Endothelial cell of umbilical vein (primary cell): ENCODE measurements at regions not wholly inside any gene's neighbourhood (a gene's known extent, or its start where the extent isn't known, plus 50 kb on each side); places are given as distances from the start of the nearest gene placed in this dataset.

Source experiments
- BruUV-seq: library from RNA; stranded (reverse); fragments of 400-500 nt; replicated peaks from 2 replicates; lab custom pipeline; 2021; lab: Mats Ljungman, UMichigan
- CTCF ChIA-PET: fragments of 300-600, 350-600 bp; sonication (Branson Sonifier 250); formaldehyde crosslinking; loops from one replicate; lab custom pipeline; 2021; ENCODE audit warnings: antibody characterized with exemption, inconsistent platforms; lab: Charles Lee
- POLR2A ChIA-PET: fragments of 300-600, 350-600 bp; sonication (Branson Sonifier 250); formaldehyde crosslinking; loops from one replicate; lab custom pipeline; 2021; ENCODE audit warnings: antibody characterized with exemption, inconsistent platforms; lab: Charles Lee
- DNase-seq: peaks from one replicate; pipeline ENCODE4 v3.0.0-alpha.2; 2011; ENCODE audit warnings: low read depth, low spot score
- FAIRE-seq: peaks from 2 replicates; lab custom pipeline; 2011; peaks lifted over from hg19 to GRCh38; lab: Jason Lieb, UNC
- H2AFZ ChIP-seq: 2 replicates; pipeline ENCODE4 v1.6.0; 2012; ENCODE audit warnings: low read depth, low read length, control low read depth, inconsistent platforms
- H3K27ac ChIP-seq: 2 replicates; pipeline ENCODE4 v1.5.1; 2011; ENCODE audit warnings: low read depth, mild to moderate bottlenecking, control low read depth, low read length, moderate library complexity; ENCODE audit not compliant: insufficient read depth
- H3K27me3 ChIP-seq, 2 experiments: 2 replicates each; pipeline versions ENCODE4 v1.6.0 to v1.6.1; 2011; ENCODE audit warnings: low read length in 2 of 2, mixed read lengths in 1 of 2; ENCODE audit not compliant: control insufficient read depth in 2 of 2, insufficient read depth in 2 of 2
- H3K36me3 ChIP-seq, 2 experiments: 2 replicates in 1 of 2; 3 replicates in 1 of 2; pipeline ENCODE4 v1.5.1; 2011; ENCODE audit warnings: low read length in 2 of 2, mild to moderate bottlenecking in 1 of 2, moderate library complexity in 1 of 2; ENCODE audit not compliant: control insufficient read depth in 2 of 2, insufficient read depth in 2 of 2; ENCODE audit errors: extremely low read depth in 1 of 2
- H3K4me1 ChIP-seq: 3 replicates; pipeline ENCODE4 v1.5.1; 2011; ENCODE audit warnings: mild to moderate bottlenecking, low read length; ENCODE audit not compliant: control insufficient read depth, insufficient read depth; ENCODE audit errors: extremely low read depth
- H3K4me2 ChIP-seq: 2 replicates; pipeline ENCODE4 v1.6.1; 2011; ENCODE audit warnings: low read length, control low read depth, mixed read lengths; ENCODE audit not compliant: insufficient read depth
- H3K4me3 ChIP-seq, 3 experiments: fragments of 200-600 bp in 1 of 3; sonication (generic), shearing (Covaris generic) in 1 of 3; replicated peaks in 1 of 3; 2 replicates each; pipeline ENCODE4 v1.5.1; 2011 to 2016; ENCODE audit warnings: control low read depth in 3 of 3, low read length in 3 of 3, mild to moderate bottlenecking in 2 of 3, inconsistent platforms in 1 of 3, low read depth in 1 of 3, moderate library complexity in 1 of 3; ENCODE audit not compliant: insufficient read depth in 1 of 3
- H3K79me2 ChIP-seq: 2 replicates; pipeline ENCODE4 v1.6.0; 2012; ENCODE audit warnings: low read length, inconsistent platforms; ENCODE audit not compliant: control insufficient read depth, insufficient read depth
- H3K9ac ChIP-seq: replicated peaks from 2 replicates; pipeline ENCODE3; 2011; ENCODE audit warnings: low read length, control low read depth; ENCODE audit not compliant: insufficient read depth; ENCODE audit errors: extremely low read depth
- H3K9me1 ChIP-seq: replicated peaks from 3 replicates; pipeline ENCODE4 v1.6.0; 2011; ENCODE audit warnings: mild to moderate bottlenecking, low read length; ENCODE audit not compliant: control insufficient read depth, insufficient read depth; ENCODE audit errors: extremely low read depth
- H3K9me3 ChIP-seq: replicated peaks from 2 replicates; pipeline ENCODE4 v1.5.1; 2012; ENCODE audit warnings: low read length, inconsistent platforms; ENCODE audit not compliant: control insufficient read depth, insufficient read depth
- H4K20me1 ChIP-seq: replicated peaks from 2 replicates; pipeline ENCODE3; 2011; ENCODE audit warnings: mild to moderate bottlenecking, low read length; ENCODE audit not compliant: control insufficient read depth, insufficient read depth; ENCODE audit errors: extremely low read depth
- EZH2 ChIP-seq: IDR thresholded peaks from 2 replicates; pipeline ENCODE4 v1.6.1; 2012; ENCODE audit warnings: borderline replicate concordance, low read depth, mild to moderate bottlenecking, moderate library complexity, low read length, inconsistent platforms; ENCODE audit not compliant: severe bottlenecking
- FOS ChIP-seq: IDR thresholded peaks from 2 replicates; pipeline ENCODE4 v1.6.1; 2011; ENCODE audit warnings: mild to moderate bottlenecking, low read length, moderate library complexity, borderline replicate concordance; ENCODE audit not compliant: insufficient read depth
- GATA2 ChIP-seq: IDR thresholded peaks from 2 replicates; pipeline ENCODE4 v1.7.0; 2011; ENCODE audit warnings: low read depth, mild to moderate bottlenecking, moderate library complexity, mixed read lengths, low read length; ENCODE audit not compliant: insufficient read length, insufficient read depth
- JUN ChIP-seq: IDR thresholded peaks from 2 replicates; pipeline ENCODE4 v1.6.1; 2011; ENCODE audit warnings: borderline replicate concordance, low read depth; ENCODE audit not compliant: insufficient read length, insufficient read depth
- MYC ChIP-seq: IDR thresholded peaks from one replicate; pipeline ENCODE4 v1.6.1; 2011; ENCODE audit warnings: mild to moderate bottlenecking, low read depth, low read length
- POLR2A ChIP-seq: IDR thresholded peaks from 2 replicates; pipeline ENCODE4 v1.6.1; 2012; ENCODE audit warnings: low read depth, mild to moderate bottlenecking, control low read depth, low read length
- POLR2AphosphoS5 ChIP-seq: IDR thresholded peaks from 2 replicates; pipeline ENCODE4 v1.6.1; 2012; ENCODE audit warnings: low read depth, mild to moderate bottlenecking, control low read depth, low read length, moderate library complexity; ENCODE audit not compliant: insufficient read depth
- dilution Hi-C: fragments of 300-500 bp; cut with MboI; formaldehyde crosslinking; loops from one replicate; pipeline ENCODE4 v1.15.0; 2019; ENCODE audit warnings: low sequenced_read_pairs; ENCODE audit not compliant: extremely low pct_ligation_motif_present
- intact Hi-C: fragments of 100-400 bp; cut with micrococcal nuclease; formaldehyde crosslinking; loops from one replicate; pipeline ENCODE4 v1.10.0; 2022
- TF ChIP-seq, protein P1 (sequence below), 2 donors: IDR thresholded peaks; 1 replicate in 1 of 2; 2 replicates in 1 of 2; pipeline ENCODE4 v1.5.1; 2011; ENCODE audit warnings: low read length in 2 of 2, mild to moderate bottlenecking in 2 of 2, moderate library complexity in 2 of 2, control low read depth in 1 of 2, inconsistent platforms in 1 of 2, low read depth in 1 of 2; ENCODE audit not compliant: insufficient read depth in 1 of 2; ENCODE audit errors: extremely low read depth in 1 of 2
- TF ChIP-seq, protein P2 (sequence below): IDR thresholded peaks from 2 replicates; pipeline ENCODE4 v1.6.1; 2011; ENCODE audit not compliant: insufficient read depth, insufficient read length

DNA sequence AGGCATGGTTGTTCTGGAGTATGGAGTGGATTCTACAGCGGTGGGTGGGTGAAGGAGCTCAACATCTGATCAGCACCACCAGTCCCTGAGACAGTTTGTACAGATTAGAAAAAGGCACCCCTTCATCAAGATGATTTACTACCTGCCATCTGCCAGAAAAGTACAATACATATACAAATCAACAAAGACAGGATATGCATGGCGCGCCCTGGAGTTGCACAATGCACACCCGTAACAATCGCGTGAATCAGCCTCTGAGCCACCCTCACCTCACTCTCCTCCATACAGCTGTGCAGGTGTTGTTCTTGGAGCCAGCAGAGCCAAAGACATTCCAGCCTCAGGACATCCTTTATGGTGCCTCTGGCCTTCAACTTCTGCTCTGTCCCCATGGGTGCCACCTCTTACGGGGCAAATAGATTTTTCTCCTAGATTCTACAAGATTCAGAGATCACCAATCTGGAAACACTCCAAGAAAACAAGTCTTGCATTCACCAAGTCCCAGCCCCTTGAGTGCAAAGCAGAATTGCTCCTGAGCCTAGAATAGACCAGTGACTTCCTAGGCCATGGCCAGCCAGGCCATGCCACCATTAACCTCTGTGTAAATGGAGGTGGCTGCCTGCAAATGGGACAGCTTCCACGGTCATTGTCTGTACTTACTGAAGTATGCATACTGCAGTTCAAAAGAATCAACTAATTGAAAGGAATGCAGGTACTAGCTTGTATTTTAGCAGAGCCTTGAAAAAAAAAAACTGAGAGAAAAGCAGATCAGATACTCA, 490.9 kb downstream of the SOX6 start:
- Histone ChIP-seq H3K9me3 (no peaks in the 10 kb centered on the region), H3K27me3 (no peaks in the 10 kb centered on the region), H3K4me2 (no peak overlapping the region), H3K4me3 (no peak overlapping the region), H3K4me1 (no peaks in the 10 kb centered on the region), H2AFZ (no peak overlapping the region), H3K9ac (no peak overlapping the region), H4K20me1 (no peaks in the 10 kb centered on the region), H3K36me3 (no peaks in the 10 kb centered on the region), H3K27ac (no peak overlapping the region), H3K79me2 (no peaks in the 10 kb centered on the region), H3K9me1 (no peaks in the 10 kb centered on the region)
- no peak for TF ChIP-seq EZH2
- TF ChIP-seq FOS: no peak
- TF ChIP-seq MYC: no peak
- TF ChIP-seq GATA2: no peak
- no peak for TF ChIP-seq JUN
- no peak for TF ChIP-seq POLR2A
- no peak for TF ChIP-seq POLR2AphosphoS5
- TF ChIP-seq, protein P1, sequence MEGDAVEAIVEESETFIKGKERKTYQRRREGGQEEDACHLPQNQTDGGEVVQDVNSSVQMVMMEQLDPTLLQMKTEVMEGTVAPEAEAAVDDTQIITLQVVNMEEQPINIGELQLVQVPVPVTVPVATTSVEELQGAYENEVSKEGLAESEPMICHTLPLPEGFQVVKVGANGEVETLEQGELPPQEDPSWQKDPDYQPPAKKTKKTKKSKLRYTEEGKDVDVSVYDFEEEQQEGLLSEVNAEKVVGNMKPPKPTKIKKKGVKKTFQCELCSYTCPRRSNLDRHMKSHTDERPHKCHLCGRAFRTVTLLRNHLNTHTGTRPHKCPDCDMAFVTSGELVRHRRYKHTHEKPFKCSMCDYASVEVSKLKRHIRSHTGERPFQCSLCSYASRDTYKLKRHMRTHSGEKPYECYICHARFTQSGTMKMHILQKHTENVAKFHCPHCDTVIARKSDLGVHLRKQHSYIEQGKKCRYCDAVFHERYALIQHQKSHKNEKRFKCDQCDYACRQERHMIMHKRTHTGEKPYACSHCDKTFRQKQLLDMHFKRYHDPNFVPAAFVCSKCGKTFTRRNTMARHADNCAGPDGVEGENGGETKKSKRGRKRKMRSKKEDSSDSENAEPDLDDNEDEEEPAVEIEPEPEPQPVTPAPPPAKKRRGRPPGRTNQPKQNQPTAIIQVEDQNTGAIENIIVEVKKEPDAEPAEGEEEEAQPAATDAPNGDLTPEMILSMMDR (IDR thresholded peaks at IDR 0.05; ENCODE audit: extremely low read depth in 1 of 2, insufficient read depth in 1 of 2, low read depth in 1 of 2, low read length in 2 of 2): no peak
- TF ChIP-seq, protein P2, sequence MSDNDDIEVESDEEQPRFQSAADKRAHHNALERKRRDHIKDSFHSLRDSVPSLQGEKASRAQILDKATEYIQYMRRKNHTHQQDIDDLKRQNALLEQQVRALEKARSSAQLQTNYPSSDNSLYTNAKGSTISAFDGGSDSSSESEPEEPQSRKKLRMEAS: no peak
- dilution Hi-C loops: no loop called here
- intact Hi-C loops: no loop called here
- BruUV-seq: no TSS peak
- CTCF ChIA-PET: interaction anchor here (0.6 to 1.5 kb wide), 2 partner anchors 13 to 46 kb away, joined by 3 read pairs; no protein-coding TSS in a partner anchor
- no peak for DNase-seq
- POLR2A ChIA-PET: no interaction called here
- FAIRE-seq: no peak
